GM23338 (cell line): ENCODE measurements at regions not wholly inside any gene's neighbourhood (a gene's known extent, or its start where the extent isn't known, plus 50 kb on each side); places are given as distances from the start of the nearest gene placed in this dataset.
"Not testable (repeated sequence)": the region's sequence is repeated elsewhere in the genome, so short reads cannot be mapped to it uniquely, and the experiment has no call there.

ENCODE experiments used
- CTCF ChIP-seq, 2 experiments: fragments of 200-600 bp in 1 of 2; sonication (generic) in 1 of 2; conservative IDR thresholded peaks; 2 replicates each; pipeline versions ENCODE4 v1.5.1 to v1.6.1; 2016 to 2017; ENCODE audit warnings: antibody characterized with exemption in 2 of 2, low read depth in 2 of 2, mild to moderate bottlenecking in 2 of 2, moderate library complexity in 1 of 2
- EZH2 ChIP-seq: fragments of 200-600 bp; sonication (generic); IDR thresholded peaks from one replicate; pipeline ENCODE4 v1.8.0; 2017; ENCODE audit warnings: antibody characterized with exemption, mild to moderate bottlenecking, low read depth; ENCODE audit not compliant: unreplicated experiment
- EZH2phosphoT487 ChIP-seq: fragments of 200-600 bp; sonication (generic); IDR thresholded peaks from one replicate; pipeline ENCODE4 v1.8.1; 2018; ENCODE audit warnings: antibody characterized with exemption; ENCODE audit not compliant: unreplicated experiment
- POLR2AphosphoS5 ChIP-seq: IDR thresholded peaks from 2 replicates; pipeline ENCODE4 v1.6.1; 2016; ENCODE audit warnings: antibody characterized with exemption, low read depth
- REST ChIP-seq: IDR thresholded peaks from one replicate; pipeline ENCODE4 v1.6.1; 2018; ENCODE audit warnings: antibody characterized with exemption; ENCODE audit not compliant: unreplicated experiment

GRCh38 chr14:19241451-19241850 is 192.7 kb downstream of the POTEG start:
- TF ChIP-seq CTCF (conservative IDR thresholded peaks at IDR 0.05; ENCODE audit: low read depth in 2 of 2); POLR2AphosphoS5; REST; EZH2phosphoT487; EZH2: not testable (repeated sequence)
